ENCODE measurements at regions not wholly inside any gene's neighbourhood (a gene's known extent, or its start where the extent isn't known, plus 50 kb on each side); places are given as distances from the start of the nearest gene placed in this dataset.

- no peak for ATAC-seq
- TF ChIP-seq CREB5 (CRISPR knock-in tag; IDR thresholded peaks at IDR 0.05; ENCODE audit: low read depth) (no peak), RARB (CRISPR knock-in tag; IDR thresholded peaks at IDR 0.05) (no peak), TOX (CRISPR knock-in tag; IDR thresholded peaks at IDR 0.05; ENCODE audit: borderline replicate concordance) (no peak), POU6F1 (CRISPR knock-in tag; IDR thresholded peaks at IDR 0.05; ENCODE audit: borderline replicate concordance, low read depth) (no peak), ARNTL (CRISPR knock-in tag; IDR thresholded peaks at IDR 0.05; ENCODE audit: borderline replicate concordance, low read depth) (no peak), ZC3H10 (CRISPR knock-in tag; IDR thresholded peaks at IDR 0.05) (no peak), SNAI2 (CRISPR knock-in tag; IDR thresholded peaks at IDR 0.05) (no peak), TCF4 (CRISPR knock-in tag; IDR thresholded peaks at IDR 0.05; ENCODE audit: borderline replicate concordance) (no peak), PPARA (CRISPR knock-in tag; IDR thresholded peaks at IDR 0.05; ENCODE audit: borderline replicate concordance) (no peak), CSDC2 (CRISPR knock-in tag; IDR thresholded peaks at IDR 0.05) (no peak), ZNF8 (CRISPR knock-in tag; IDR thresholded peaks at IDR 0.05) (no peak), BACH2 (CRISPR knock-in tag; IDR thresholded peaks at IDR 0.05; ENCODE audit: borderline replicate concordance) (no peak), ZNF70 (CRISPR knock-in tag; IDR thresholded peaks at IDR 0.05) (no peak), CSRNP3 (CRISPR knock-in tag; IDR thresholded peaks at IDR 0.05) (no peak), ZNF565 (CRISPR knock-in tag; conservative IDR thresholded peaks at IDR 0.05; ENCODE audit: low read depth) (no peak), OSR1 (CRISPR knock-in tag; IDR thresholded peaks at IDR 0.05) (no peak)
- TF ChIP-seq, protein P1, sequence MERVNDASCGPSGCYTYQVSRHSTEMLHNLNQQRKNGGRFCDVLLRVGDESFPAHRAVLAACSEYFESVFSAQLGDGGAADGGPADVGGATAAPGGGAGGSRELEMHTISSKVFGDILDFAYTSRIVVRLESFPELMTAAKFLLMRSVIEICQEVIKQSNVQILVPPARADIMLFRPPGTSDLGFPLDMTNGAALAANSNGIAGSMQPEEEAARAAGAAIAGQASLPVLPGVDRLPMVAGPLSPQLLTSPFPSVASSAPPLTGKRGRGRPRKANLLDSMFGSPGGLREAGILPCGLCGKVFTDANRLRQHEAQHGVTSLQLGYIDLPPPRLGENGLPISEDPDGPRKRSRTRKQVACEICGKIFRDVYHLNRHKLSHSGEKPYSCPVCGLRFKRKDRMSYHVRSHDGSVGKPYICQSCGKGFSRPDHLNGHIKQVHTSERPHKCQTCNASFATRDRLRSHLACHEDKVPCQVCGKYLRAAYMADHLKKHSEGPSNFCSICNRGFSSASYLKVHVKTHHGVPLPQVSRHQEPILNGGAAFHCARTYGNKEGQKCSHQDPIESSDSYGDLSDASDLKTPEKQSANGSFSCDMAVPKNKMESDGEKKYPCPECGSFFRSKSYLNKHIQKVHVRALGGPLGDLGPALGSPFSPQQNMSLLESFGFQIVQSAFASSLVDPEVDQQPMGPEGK (CRISPR knock-in tag; IDR thresholded peaks at IDR 0.05; ENCODE audit: borderline replicate concordance), result no peak
- TF ChIP-seq, protein P2, sequence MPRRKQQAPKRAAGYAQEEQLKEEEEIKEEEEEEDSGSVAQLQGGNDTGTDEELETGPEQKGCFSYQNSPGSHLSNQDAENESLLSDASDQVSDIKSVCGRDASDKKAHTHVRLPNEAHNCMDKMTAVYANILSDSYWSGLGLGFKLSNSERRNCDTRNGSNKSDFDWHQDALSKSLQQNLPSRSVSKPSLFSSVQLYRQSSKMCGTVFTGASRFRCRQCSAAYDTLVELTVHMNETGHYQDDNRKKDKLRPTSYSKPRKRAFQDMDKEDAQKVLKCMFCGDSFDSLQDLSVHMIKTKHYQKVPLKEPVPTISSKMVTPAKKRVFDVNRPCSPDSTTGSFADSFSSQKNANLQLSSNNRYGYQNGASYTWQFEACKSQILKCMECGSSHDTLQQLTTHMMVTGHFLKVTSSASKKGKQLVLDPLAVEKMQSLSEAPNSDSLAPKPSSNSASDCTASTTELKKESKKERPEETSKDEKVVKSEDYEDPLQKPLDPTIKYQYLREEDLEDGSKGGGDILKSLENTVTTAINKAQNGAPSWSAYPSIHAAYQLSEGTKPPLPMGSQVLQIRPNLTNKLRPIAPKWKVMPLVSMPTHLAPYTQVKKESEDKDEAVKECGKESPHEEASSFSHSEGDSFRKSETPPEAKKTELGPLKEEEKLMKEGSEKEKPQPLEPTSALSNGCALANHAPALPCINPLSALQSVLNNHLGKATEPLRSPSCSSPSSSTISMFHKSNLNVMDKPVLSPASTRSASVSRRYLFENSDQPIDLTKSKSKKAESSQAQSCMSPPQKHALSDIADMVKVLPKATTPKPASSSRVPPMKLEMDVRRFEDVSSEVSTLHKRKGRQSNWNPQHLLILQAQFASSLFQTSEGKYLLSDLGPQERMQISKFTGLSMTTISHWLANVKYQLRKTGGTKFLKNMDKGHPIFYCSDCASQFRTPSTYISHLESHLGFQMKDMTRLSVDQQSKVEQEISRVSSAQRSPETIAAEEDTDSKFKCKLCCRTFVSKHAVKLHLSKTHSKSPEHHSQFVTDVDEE (CRISPR knock-in tag; IDR thresholded peaks at IDR 0.05), result no peak
Measured at GRCh38 chr2:2892378-2892777, 485.2 kb downstream of the EIPR1 start.

GRCh38 chr2:2890901-2891300 is 486.7 kb downstream of the EIPR1 start:
- no peak for TF ChIP-seq ISL1 (CRISPR knock-in tag; IDR thresholded peaks at IDR 0.05)
- no peak for TF ChIP-seq OSR1 (CRISPR knock-in tag; IDR thresholded peaks at IDR 0.05)
- no peak for TF ChIP-seq GLIS3 (CRISPR knock-in tag; IDR thresholded peaks at IDR 0.05)
- TF ChIP-seq SNAI2 (CRISPR knock-in tag; IDR thresholded peaks at IDR 0.05), result no peak
- TF ChIP-seq BACH2 (CRISPR knock-in tag; IDR thresholded peaks at IDR 0.05; ENCODE audit: borderline replicate concordance), result no peak
- no peak for TF ChIP-seq CREB5 (CRISPR knock-in tag; IDR thresholded peaks at IDR 0.05; ENCODE audit: low read depth)
- TF ChIP-seq RARB (CRISPR knock-in tag; IDR thresholded peaks at IDR 0.05), result no peak
- ATAC-seq, result no peak

DNA sequence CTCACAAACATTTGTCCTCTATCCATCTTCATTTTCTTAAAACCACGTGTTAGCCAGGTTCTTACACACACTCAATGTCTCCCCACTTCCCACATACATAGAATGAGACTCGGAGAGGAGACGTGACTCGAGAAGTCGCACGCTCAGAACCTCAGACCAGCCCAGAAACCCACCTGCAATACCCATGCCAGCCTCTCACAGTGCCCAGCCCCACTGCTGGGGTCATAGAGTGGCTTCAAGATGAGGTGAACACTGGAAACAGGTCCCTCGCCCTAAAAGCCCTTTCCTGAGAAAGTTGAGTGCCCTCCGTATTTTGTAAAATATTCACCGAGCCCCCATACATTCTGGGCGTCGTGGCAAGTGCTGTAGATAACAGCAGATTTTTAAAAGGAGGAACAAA is 487.4 kb downstream of the EIPR1 start:
- TF ChIP-seq ZC3H10 (CRISPR knock-in tag; IDR thresholded peaks at IDR 0.05), result no peak
- TF ChIP-seq ZFP3 (CRISPR knock-in tag; IDR thresholded peaks at IDR 0.05), result no peak
- no peak for TF ChIP-seq ZNF70 (CRISPR knock-in tag; IDR thresholded peaks at IDR 0.05)
- no peak for TF ChIP-seq SNAI2 (CRISPR knock-in tag; IDR thresholded peaks at IDR 0.05)
- TF ChIP-seq PPARA (CRISPR knock-in tag; IDR thresholded peaks at IDR 0.05; ENCODE audit: borderline replicate concordance), result no peak
- no peak for TF ChIP-seq ZNF8 (CRISPR knock-in tag; IDR thresholded peaks at IDR 0.05)
- TF ChIP-seq CSRNP3 (CRISPR knock-in tag; IDR thresholded peaks at IDR 0.05), result no peak
- no peak for TF ChIP-seq TOX (CRISPR knock-in tag; IDR thresholded peaks at IDR 0.05; ENCODE audit: borderline replicate concordance)
- ATAC-seq, result no peak

All from SK-N-SH treated with all-trans-retinoic acid at 6 μM for 48 hours (cell line).